ENCODE measurements at regions not wholly inside any gene's neighbourhood (a gene's known extent, or its start where the extent isn't known, plus 50 kb on each side); places are given as distances from the start of the nearest gene placed in this dataset.

- TF ChIP-seq CTCF (IDR thresholded peaks at IDR 0.05; ENCODE audit: insufficient read depth, low read length, poor library complexity, severe bottlenecking) = no peak
- no peak for TF ChIP-seq EZH2phosphoT487 (conservative IDR thresholded peaks at IDR 0.05; ENCODE audit: low read length)
These were observed 110.7 kb downstream of the AASDH start for GRCh38 chr4:56276547-56276946.
